ENCODE measurements at regions not wholly inside any gene's neighbourhood (a gene's known extent, or its start where the extent isn't known, plus 50 kb on each side); places are given as distances from the start of the nearest gene placed in this dataset.

DNA sequence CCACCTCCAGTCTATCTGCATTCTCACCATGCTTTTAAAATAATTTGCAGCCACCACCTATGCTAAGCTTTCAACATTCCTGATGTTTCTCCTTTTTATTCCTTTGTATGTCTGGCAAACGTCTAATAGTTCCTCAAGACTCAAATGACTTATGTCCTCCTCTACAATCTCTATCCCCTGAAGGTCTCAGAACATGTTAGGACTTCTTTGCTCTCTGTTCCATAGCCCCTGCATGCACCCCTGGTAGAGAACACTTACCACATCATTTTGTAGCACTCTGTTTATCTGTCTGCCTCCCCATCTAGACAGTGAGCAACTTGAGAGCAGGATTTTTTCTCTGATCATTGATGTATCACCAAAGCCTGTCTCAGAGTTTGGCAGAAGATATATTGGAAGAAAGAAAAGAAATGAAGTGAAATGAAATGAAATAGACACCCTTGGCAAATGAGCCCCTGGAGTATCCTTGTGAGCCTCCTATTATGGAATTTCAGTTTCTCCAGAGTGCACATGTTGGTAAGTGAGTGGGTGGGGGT, 1231.2 kb upstream of the FLRT2 start:
- Mint-ChIP-seq H3K27me3 (ENCODE audit: insufficient read depth, low read depth, poor library complexity) (no peaks in the 10 kb centered on the region), H3K4me3 (no peak overlapping the region), H3K9me3 (peaks cover 11% of the 10 kb centered on the region), H3K27ac (no peak overlapping the region), H3K36me3 (ENCODE audit: low read depth) (peaks cover 6% of the 10 kb centered on the region; the same call in 2 of the 3 replicates), H3K4me1 (peaks cover 4% of the 10 kb centered on the region)
- Histone ChIP-seq H2AFZ (no peak overlapping the region; the same call in 1 of the 2 replicates), H3F3A (replicated peaks; ENCODE audit: low read depth) (no peaks in the 10 kb centered on the region), H3K4me3 (no peak overlapping the region), H3K79me2 (replicated peaks; ENCODE audit: insufficient read depth) (no peaks in the 10 kb centered on the region), H3K4me1 (ENCODE audit: insufficient read depth) (no peaks in the 10 kb centered on the region), H4K20me1 (replicated peaks; ENCODE audit: insufficient read depth) (no peaks in the 10 kb centered on the region), H3K9me2 (ENCODE audit: insufficient read depth) (no peaks in the 10 kb centered on the region), H3K4me2 (no peak overlapping the region), H3K27me3 (ENCODE audit: insufficient read depth) (no peaks in the 10 kb centered on the region), H3K27ac (ENCODE audit: low read depth) (no peak overlapping the region), H3K36me3 (ENCODE audit: insufficient read depth) (no peaks in the 10 kb centered on the region)
- DNase-seq (ENCODE audit: low spot score): no peak
- no peak for ATAC-seq
- TF ChIP-seq EZH2 (IDR thresholded peaks at IDR 0.05; ENCODE audit: low read depth, unreplicated experiment): no peak
- TF ChIP-seq, protein P1, sequence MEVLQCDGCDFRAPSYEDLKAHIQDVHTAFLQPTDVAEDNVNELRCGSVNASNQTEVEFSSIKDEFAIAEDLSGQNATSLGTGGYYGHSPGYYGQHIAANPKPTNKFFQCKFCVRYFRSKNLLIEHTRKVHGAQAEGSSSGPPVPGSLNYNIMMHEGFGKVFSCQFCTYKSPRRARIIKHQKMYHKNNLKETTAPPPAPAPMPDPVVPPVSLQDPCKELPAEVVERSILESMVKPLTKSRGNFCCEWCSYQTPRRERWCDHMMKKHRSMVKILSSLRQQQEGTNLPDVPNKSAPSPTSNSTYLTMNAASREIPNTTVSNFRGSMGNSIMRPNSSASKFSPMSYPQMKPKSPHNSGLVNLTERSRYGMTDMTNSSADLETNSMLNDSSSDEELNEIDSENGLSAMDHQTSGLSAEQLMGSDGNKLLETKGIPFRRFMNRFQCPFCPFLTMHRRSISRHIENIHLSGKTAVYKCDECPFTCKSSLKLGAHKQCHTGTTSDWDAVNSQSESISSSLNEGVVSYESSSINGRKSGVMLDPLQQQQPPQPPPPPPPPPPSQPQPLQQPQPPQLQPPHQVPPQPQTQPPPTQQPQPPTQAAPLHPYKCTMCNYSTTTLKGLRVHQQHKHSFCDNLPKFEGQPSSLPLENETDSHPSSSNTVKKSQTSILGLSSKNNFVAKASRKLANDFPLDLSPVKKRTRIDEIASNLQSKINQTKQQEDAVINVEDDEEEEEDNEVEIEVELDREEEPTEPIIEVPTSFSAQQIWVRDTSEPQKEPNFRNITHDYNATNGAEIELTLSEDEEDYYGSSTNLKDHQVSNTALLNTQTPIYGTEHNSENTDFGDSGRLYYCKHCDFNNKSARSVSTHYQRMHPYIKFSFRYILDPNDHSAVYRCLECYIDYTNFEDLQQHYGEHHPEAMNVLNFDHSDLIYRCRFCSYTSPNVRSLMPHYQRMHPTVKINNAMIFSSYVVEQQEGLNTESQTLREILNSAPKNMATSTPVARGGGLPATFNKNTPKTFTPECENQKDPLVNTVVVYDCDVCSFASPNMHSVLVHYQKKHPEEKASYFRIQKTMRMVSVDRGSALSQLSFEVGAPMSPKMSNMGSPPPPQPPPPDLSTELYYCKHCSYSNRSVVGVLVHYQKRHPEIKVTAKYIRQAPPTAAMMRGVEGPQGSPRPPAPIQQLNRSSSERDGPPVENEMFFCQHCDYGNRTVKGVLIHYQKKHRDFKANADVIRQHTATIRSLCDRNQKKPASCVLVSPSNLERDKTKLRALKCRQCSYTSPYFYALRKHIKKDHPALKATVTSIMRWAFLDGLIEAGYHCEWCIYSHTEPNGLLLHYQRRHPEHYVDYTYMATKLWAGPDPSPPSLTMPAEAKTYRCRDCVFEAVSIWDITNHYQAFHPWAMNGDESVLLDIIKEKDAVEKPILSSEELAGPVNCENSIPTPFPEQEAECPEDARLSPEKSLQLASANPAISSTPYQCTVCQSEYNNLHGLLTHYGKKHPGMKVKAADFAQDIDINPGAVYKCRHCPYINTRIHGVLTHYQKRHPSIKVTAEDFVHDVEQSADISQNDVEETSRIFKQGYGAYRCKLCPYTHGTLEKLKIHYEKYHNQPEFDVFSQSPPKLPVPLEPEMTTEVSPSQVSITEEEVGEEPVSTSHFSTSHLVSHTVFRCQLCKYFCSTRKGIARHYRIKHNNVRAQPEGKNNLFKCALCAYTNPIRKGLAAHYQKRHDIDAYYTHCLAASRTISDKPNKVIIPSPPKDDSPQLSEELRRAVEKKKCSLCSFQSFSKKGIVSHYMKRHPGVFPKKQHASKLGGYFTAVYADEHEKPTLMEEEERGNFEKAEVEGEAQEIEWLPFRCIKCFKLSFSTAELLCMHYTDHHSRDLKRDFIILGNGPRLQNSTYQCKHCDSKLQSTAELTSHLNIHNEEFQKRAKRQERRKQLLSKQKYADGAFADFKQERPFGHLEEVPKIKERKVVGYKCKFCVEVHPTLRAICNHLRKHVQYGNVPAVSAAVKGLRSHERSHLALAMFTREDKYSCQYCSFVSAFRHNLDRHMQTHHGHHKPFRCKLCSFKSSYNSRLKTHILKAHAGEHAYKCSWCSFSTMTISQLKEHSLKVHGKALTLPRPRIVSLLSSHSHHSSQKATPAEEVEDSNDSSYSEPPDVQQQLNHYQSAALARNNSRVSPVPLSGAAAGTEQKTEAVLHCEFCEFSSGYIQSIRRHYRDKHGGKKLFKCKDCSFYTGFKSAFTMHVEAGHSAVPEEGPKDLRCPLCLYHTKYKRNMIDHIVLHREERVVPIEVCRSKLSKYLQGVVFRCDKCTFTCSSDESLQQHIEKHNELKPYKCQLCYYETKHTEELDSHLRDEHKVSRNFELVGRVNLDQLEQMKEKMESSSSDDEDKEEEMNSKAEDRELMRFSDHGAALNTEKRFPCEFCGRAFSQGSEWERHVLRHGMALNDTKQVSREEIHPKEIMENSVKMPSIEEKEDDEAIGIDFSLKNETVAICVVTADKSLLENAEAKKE (CRISPR knock-in tag; IDR thresholded peaks at IDR 0.05): no peak
- TF ChIP-seq JUNB (IDR thresholded peaks at IDR 0.05; ENCODE audit: unreplicated experiment): no peak
- TF ChIP-seq ZNF331 (CRISPR knock-in tag; IDR thresholded peaks at IDR 0.05; ENCODE audit: low read depth): no peak
- no peak for TF ChIP-seq ZNF114 (CRISPR knock-in tag; IDR thresholded peaks at IDR 0.05)
- no peak for TF ChIP-seq STAT1 (IDR thresholded peaks at IDR 0.05; ENCODE audit: unreplicated experiment)
- TF ChIP-seq, protein P2, sequence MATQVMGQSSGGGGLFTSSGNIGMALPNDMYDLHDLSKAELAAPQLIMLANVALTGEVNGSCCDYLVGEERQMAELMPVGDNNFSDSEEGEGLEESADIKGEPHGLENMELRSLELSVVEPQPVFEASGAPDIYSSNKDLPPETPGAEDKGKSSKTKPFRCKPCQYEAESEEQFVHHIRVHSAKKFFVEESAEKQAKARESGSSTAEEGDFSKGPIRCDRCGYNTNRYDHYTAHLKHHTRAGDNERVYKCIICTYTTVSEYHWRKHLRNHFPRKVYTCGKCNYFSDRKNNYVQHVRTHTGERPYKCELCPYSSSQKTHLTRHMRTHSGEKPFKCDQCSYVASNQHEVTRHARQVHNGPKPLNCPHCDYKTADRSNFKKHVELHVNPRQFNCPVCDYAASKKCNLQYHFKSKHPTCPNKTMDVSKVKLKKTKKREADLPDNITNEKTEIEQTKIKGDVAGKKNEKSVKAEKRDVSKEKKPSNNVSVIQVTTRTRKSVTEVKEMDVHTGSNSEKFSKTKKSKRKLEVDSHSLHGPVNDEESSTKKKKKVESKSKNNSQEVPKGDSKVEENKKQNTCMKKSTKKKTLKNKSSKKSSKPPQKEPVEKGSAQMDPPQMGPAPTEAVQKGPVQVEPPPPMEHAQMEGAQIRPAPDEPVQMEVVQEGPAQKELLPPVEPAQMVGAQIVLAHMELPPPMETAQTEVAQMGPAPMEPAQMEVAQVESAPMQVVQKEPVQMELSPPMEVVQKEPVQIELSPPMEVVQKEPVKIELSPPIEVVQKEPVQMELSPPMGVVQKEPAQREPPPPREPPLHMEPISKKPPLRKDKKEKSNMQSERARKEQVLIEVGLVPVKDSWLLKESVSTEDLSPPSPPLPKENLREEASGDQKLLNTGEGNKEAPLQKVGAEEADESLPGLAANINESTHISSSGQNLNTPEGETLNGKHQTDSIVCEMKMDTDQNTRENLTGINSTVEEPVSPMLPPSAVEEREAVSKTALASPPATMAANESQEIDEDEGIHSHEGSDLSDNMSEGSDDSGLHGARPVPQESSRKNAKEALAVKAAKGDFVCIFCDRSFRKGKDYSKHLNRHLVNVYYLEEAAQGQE (IDR thresholded peaks at IDR 0.05; ENCODE audit: unreplicated experiment): no peak
- no peak for TF ChIP-seq NANOG (IDR thresholded peaks at IDR 0.05; ENCODE audit: borderline replicate concordance)

Measured in GM23338 (cell line).